GM21576 (cell line): ENCODE measurements at regions not wholly inside any gene's neighbourhood (a gene's known extent, or its start where the extent isn't known, plus 50 kb on each side); places are given as distances from the start of the nearest gene placed in this dataset.
"Not testable (repeated sequence)": the region's sequence is repeated elsewhere in the genome, so short reads cannot be mapped to it uniquely, and the experiment has no call there.

Source experiments
- ATAC-seq: cut with Tn5 transposase; IDR thresholded peaks from one replicate; pipeline ENCODE4 v1.9.1; 2021; ENCODE audit warnings: mild to moderate bottlenecking, moderate library complexity; ENCODE audit not compliant: unreplicated experiment

- no peak for ATAC-seq
Measured at GRCh38 chr1:177891809-177892208, 78.0 kb downstream of the SEC16B start.

GRCh38 chr1:177890479-177890878, 79.4 kb downstream of the SEC16B start:
- no peak for ATAC-seq

- no peak for ATAC-seq
Measured at GRCh38 chr1:177884479-177885021, 85.3 kb downstream of the SEC16B start.

- ATAC-seq: no peak
Measured at GRCh38 chr1:177883581-177883980, 86.3 kb downstream of the SEC16B start.

- ATAC-seq: no peak
Measured at GRCh38 chr1:177880339-177880891, 89.4 kb downstream of the SEC16B start.

GRCh38 chr1:177877086-177877485, 92.8 kb downstream of the SEC16B start:
- no peak for ATAC-seq

- no peak for ATAC-seq
Measured at GRCh38 chr1:177873238-177873637, 96.6 kb downstream of the SEC16B start.

GRCh38 chr1:177872308-177872900, 97.5 kb downstream of the SEC16B start:
- ATAC-seq: no peak

- ATAC-seq: no peak
Measured at GRCh38 chr1:177871613-177872307, 98.1 kb downstream of the SEC16B start.

GRCh38 chr1:177869586-177869985, 100.3 kb downstream of the SEC16B start:
- no peak for ATAC-seq

GRCh38 chr1:177869011-177869410, 100.8 kb downstream of the SEC16B start:
- not testable (repeated sequence) for ATAC-seq

GRCh38 chr1:177865807-177866206, 104.1 kb downstream of the SEC16B start:
- no peak for ATAC-seq

GRCh38 chr1:177864538-177865305, 105.1 kb downstream of the SEC16B start:
- no peak for ATAC-seq

GRCh38 chr1:177863796-177864195, 106.1 kb downstream of the SEC16B start:
- no peak for ATAC-seq

GRCh38 chr1:177862916-177863315, 106.9 kb downstream of the SEC16B start:
- no peak for ATAC-seq

GRCh38 chr1:177859572-177859971, 110.3 kb downstream of the SEC16B start:
- ATAC-seq: no peak

- no peak for ATAC-seq
Measured at GRCh38 chr1:177858332-177858821, 111.5 kb downstream of the SEC16B start.

- no peak for ATAC-seq
Measured at GRCh38 chr1:177857285-177857684, 112.6 kb downstream of the SEC16B start.

- ATAC-seq: no peak
Measured at GRCh38 chr1:177854951-177855350, 114.9 kb downstream of the SEC16B start.

- ATAC-seq: no peak
Measured at GRCh38 chr1:177849579-177850290, 120.1 kb downstream of the SEC16B start.

GRCh38 chr1:177849130-177849529, 120.7 kb downstream of the SEC16B start:
- ATAC-seq: no peak
